Left kidney (tissue), 1 donor: ENCODE measurements at regions not wholly inside any gene's neighbourhood (a gene's known extent, or its start where the extent isn't known, plus 50 kb on each side); places are given as distances from the start of the nearest gene placed in this dataset.
"Not testable (repeated sequence)": the region's sequence is repeated elsewhere in the genome, so short reads cannot be mapped to it uniquely, and the experiment has no call there.

Source experiments
- DNase-seq: peaks from one replicate; pipeline ENCODE4 v3.0.0-alpha.2; 2013

GRCh38 chr1:244322791-244323521 lies 128.8 kb downstream of the ADSS2 start:
- no peak for DNase-seq

GRCh38 chr1:244324176-244324883 lies 127.4 kb downstream of the ADSS2 start:
- no peak for DNase-seq

GRCh38 chr1:244325056-244325758 lies 126.5 kb downstream of the ADSS2 start:
- DNase-seq: no peak

GRCh38 chr1:244326757-244327156 lies 125.0 kb downstream of the ADSS2 start:
- no peak for DNase-seq

GRCh38 chr1:244327533-244327932 lies 124.2 kb downstream of the ADSS2 start:
- no peak for DNase-seq

- DNase-seq: no peak
Measured at GRCh38 chr1:244328476-244328875, 123.2 kb downstream of the ADSS2 start.

- no peak for DNase-seq
Measured at GRCh38 chr1:244329591-244330317, 122.0 kb downstream of the ADSS2 start.

- no peak for DNase-seq
Measured at GRCh38 chr1:244330318-244330625, 121.4 kb downstream of the ADSS2 start.

GRCh38 chr1:244332761-244333160 lies 118.9 kb downstream of the ADSS2 start:
- DNase-seq: not testable (repeated sequence)

- DNase-seq: not testable (repeated sequence)
Measured at GRCh38 chr1:244334315-244334714, 117.4 kb downstream of the ADSS2 start.

- DNase-seq: not testable (repeated sequence)
Measured at GRCh38 chr1:244334842-244335241, 116.9 kb downstream of the ADSS2 start.

GRCh38 chr1:244335456-244335855 lies 116.3 kb downstream of the ADSS2 start:
- DNase-seq: no peak

- DNase-seq: no peak
Measured at GRCh38 chr1:244336232-244336899, 115.3 kb downstream of the ADSS2 start.

- DNase-seq: no peak
Measured at GRCh38 chr1:244337839-244338238, 113.9 kb downstream of the ADSS2 start.

GRCh38 chr1:244339073-244339692 lies 112.5 kb downstream of the ADSS2 start:
- no peak for DNase-seq

- DNase-seq: no peak
Measured at GRCh38 chr1:244339776-244340175, 111.9 kb downstream of the ADSS2 start.

- DNase-seq: no peak
Measured at GRCh38 chr1:244340396-244340795, 111.3 kb downstream of the ADSS2 start.

- no peak for DNase-seq
Measured at GRCh38 chr1:244341455-244342450, 110.0 kb downstream of the ADSS2 start.

GRCh38 chr1:244344001-244344400 lies 107.7 kb downstream of the ADSS2 start:
- no peak for DNase-seq

- DNase-seq: no peak
Measured at GRCh38 chr1:244346972-244347618, 104.6 kb downstream of the ADSS2 start.
